Ammon's horn (tissue), 1 donor: ENCODE measurements at regions not wholly inside any gene's neighbourhood (a gene's known extent, or its start where the extent isn't known, plus 50 kb on each side); places are given as distances from the start of the nearest gene placed in this dataset.
A peak's percentile ranks its signal among the peaks of the same experiment; 100 is the strongest.

Source experiments
- DNase-seq: peaks from one replicate; pipeline ENCODE4 v3.0.0-alpha.2; 2016; ENCODE audit warnings: low spot score

- DNase-seq = no peak
Observed at GRCh38 chrX:21126661-21127060, 247.6 kb upstream of the CNKSR2 start.

- DNase-seq = no peak
Observed at GRCh38 chrX:21131346-21131745, 242.9 kb upstream of the CNKSR2 start.

GRCh38 chrX:21131786-21132185 is 242.4 kb upstream of the CNKSR2 start:
- DNase-seq = no peak

GRCh38 chrX:21132686-21133393 is 241.4 kb upstream of the CNKSR2 start:
- DNase-seq = no peak

- no peak for DNase-seq
Observed at GRCh38 chrX:21150208-21150607, 224.0 kb upstream of the CNKSR2 start.

- DNase-seq = peak; percentile 2
Observed at GRCh38 chrX:21151051-21151450, 223.2 kb upstream of the CNKSR2 start.

- no peak for DNase-seq
Observed at GRCh38 chrX:21153033-21153432, 221.2 kb upstream of the CNKSR2 start.

GRCh38 chrX:21153503-21153902 is 220.7 kb upstream of the CNKSR2 start:
- DNase-seq = peak; percentile 9

GRCh38 chrX:21155916-21156315 is 218.3 kb upstream of the CNKSR2 start:
- DNase-seq = no peak

GRCh38 chrX:21156632-21157031 is 217.6 kb upstream of the CNKSR2 start:
- DNase-seq = no peak

GRCh38 chrX:21158678-21159077 is 215.5 kb upstream of the CNKSR2 start:
- no peak for DNase-seq

GRCh38 chrX:21166272-21166982 is 207.8 kb upstream of the CNKSR2 start:
- no peak for DNase-seq

- no peak for DNase-seq
Observed at GRCh38 chrX:21167011-21167410, 207.2 kb upstream of the CNKSR2 start.

GRCh38 chrX:21167494-21167893 is 206.7 kb upstream of the CNKSR2 start:
- no peak for DNase-seq

- DNase-seq = no peak
Observed at GRCh38 chrX:21168401-21169160, 205.6 kb upstream of the CNKSR2 start.

GRCh38 chrX:21171181-21171580 is 203.0 kb upstream of the CNKSR2 start:
- no peak for DNase-seq

- no peak for DNase-seq
Observed at GRCh38 chrX:21174439-21174838, 199.8 kb upstream of the CNKSR2 start.

GRCh38 chrX:21176921-21177571 is 197.2 kb upstream of the CNKSR2 start:
- DNase-seq = no peak

GRCh38 chrX:21181232-21181853 is 192.9 kb upstream of the CNKSR2 start:
- no peak for DNase-seq

GRCh38 chrX:21193196-21193595 is 181.0 kb upstream of the CNKSR2 start:
- DNase-seq = no peak

- DNase-seq = no peak
Observed at GRCh38 chrX:21194526-21194925, 179.7 kb upstream of the CNKSR2 start.

- DNase-seq = no peak
Observed at GRCh38 chrX:21207080-21207479, 167.1 kb upstream of the CNKSR2 start.
